Pancreas (tissue), 10 donors: ENCODE measurements at regions not wholly inside any gene's neighbourhood (a gene's known extent, or its start where the extent isn't known, plus 50 kb on each side); places are given as distances from the start of the nearest gene placed in this dataset.

Source experiments
- ATAC-seq, 4 donors: fragments of 200-7000 bp; cut with Tn5 transposase; one replicate each; pipeline versions ENCODE4 v1.8.0 to v1.9.1; 2020; ENCODE audit warnings: mild to moderate bottlenecking in 4 of 4, moderate library complexity in 4 of 4
- DNase-seq, 6 donors: peaks; one replicate each; pipeline ENCODE4 v3.0.0-alpha.2; 2020
- FAIRE-seq: peaks from 2 replicates; lab custom pipeline; 2012; peaks lifted over from hg19 to GRCh38; lab: Jason Lieb, UNC
- H3K27ac ChIP-seq, 4 donors: fragments of 200-600 bp; sonication (generic); 1 replicate in 3 of 4; 2 replicates in 1 of 4; pipeline versions ENCODE4 v1.5.0 to v1.8.0; 2020
- H3K27me3 ChIP-seq, 4 donors: fragments of 200-600 bp; one replicate each; pipeline ENCODE4 v1.8.0; 2021
- H3K36me3 ChIP-seq, 3 donors: fragments of 200-600 bp; sonication (generic) in 1 of 3; one replicate each; pipeline versions ENCODE4 v1.5.0 to v1.8.0; 2020 to 2021
- H3K4me1 ChIP-seq, 3 donors: fragments of 200-600 bp; one replicate each; pipeline ENCODE4 v1.8.0; 2021
- H3K4me3 ChIP-seq, 4 donors: fragments of 200-600 bp; sonication (generic) in 2 of 4; one replicate each; pipeline versions ENCODE4 v1.5.0 to v1.8.0; 2020 to 2021
- H3K9me3 ChIP-seq, 4 donors: fragments of 200-600 bp; one replicate each; pipeline ENCODE4 v1.8.0; 2021
- CTCF ChIP-seq, 4 donors: fragments of 200-600 bp; sonication (generic) in 3 of 4; IDR thresholded peaks; one replicate each; pipeline versions ENCODE4 v1.5.0 to v1.8.0; 2021; ENCODE audit warnings: antibody characterized with exemption in 4 of 4
- WGBS, 2 donors: extraction: QIAGEN DNeasy Blood & Tissue Kit; methylation state at CpG; one replicate each; pipeline ENCODE4 v1.1.7; 2013; 5-methylcytosine and 5-hydroxymethylcytosine counted together
- intact Hi-C, 3 donors: fragments of 100-400 bp; cut with DNase I; formaldehyde crosslinking; loops; one replicate each; pipeline versions ENCODE4 v1.11.1 to v1.14.2; 2022
- donor health status: healthy with polysubstance abuse.
- donor health status: DM: no; HTN: no; CAD: no; lungs with moderate emphysema.
- donor health status: DM: no; HTN: no; CAD: no.
- donor health status: control.
- donor health status: control.
- donor health status: Bipolar disorder and iron deficiency.
- donor health status: DM: yes; HTN: yes; CAD: no.
- donor health status: DM: no; HTN: no; CAD: no.
- donor health status: DM: no; HTN: no; CAD: no.
- donor health status: DM: yes; HTN: yes; CAD: no.

- no peaks in the 10 kb centered on the region for H3K27me3 ChIP-seq
- WGBS, 2 donors = 26% methylated on average over 10 of the region's 10 CpGs
- FAIRE-seq (peak; percentile 77), DNase-seq (peak in 3 of 6 donors; percentile 15 to 20 (median 18)), ATAC-seq (peak; percentile 66 to 78 (median 75))
- peaks cover 12 to 15% (median 14%) of the 10 kb centered on the region in 3 donors for H3K4me1 ChIP-seq
- no peak overlapping the region for H3K27ac ChIP-seq
- no peak overlapping the region for H3K4me3 ChIP-seq
- H3K9me3 ChIP-seq = no peaks in the 10 kb centered on the region
- intact Hi-C loops = loop anchor here in 1 of 3 donors (10.0 kb wide), 1 partner anchor 455 kb away; no protein-coding TSS in a partner anchor
- no peak for TF ChIP-seq CTCF (IDR thresholded peaks at IDR 0.05)
- no peaks in the 10 kb centered on the region for H3K36me3 ChIP-seq
Observed at GRCh38 chr13:74289861-74290773, 155.9 kb upstream of the KLF12 start.

- Histone ChIP-seq H3K27ac (no peak overlapping the region), H3K36me3 (no peaks in the 10 kb centered on the region), H3K9me3 (no peaks in the 10 kb centered on the region), H3K4me3 (no peak overlapping the region), H3K27me3 (no peaks in the 10 kb centered on the region), H3K4me1 (peaks cover 12 to 15% (median 14%) of the 10 kb centered on the region in 3 donors)
- 66 to 70% methylated on average over 7 of the region's 7 CpGs for WGBS, 2 donors
- TF ChIP-seq CTCF (IDR thresholded peaks at IDR 0.05) = no peak
- FAIRE-seq = no peak
- no peak for ATAC-seq
- intact Hi-C loops = loop anchor here in 1 of 3 donors (10.0 kb wide), 1 partner anchor 454 kb away; no protein-coding TSS in a partner anchor
- DNase-seq = no peak
Observed at GRCh38 chr13:74289107-74289506, 154.9 kb upstream of the KLF12 start.

GRCh38 chr13:74288361-74288911 lies 154.2 kb upstream of the KLF12 start:
- DNase-seq (peak in 4 of 6 donors; percentile 9 to 54 (median 28)), ATAC-seq (peak in 3 of 4 donors; percentile 11 to 56 (median 24)), FAIRE-seq (no peak)
- H3K27ac ChIP-seq = peak overlapping the region in 1 of 4 donors; percentile 2
- intact Hi-C loops = loop anchor here in 1 of 3 donors (10.0 kb wide), 1 partner anchor 454 kb away; no protein-coding TSS in a partner anchor
- H3K27me3 ChIP-seq = no peaks in the 10 kb centered on the region
- no peak for TF ChIP-seq CTCF (IDR thresholded peaks at IDR 0.05)
- no peaks in the 10 kb centered on the region for H3K36me3 ChIP-seq
- no peaks in the 10 kb centered on the region for H3K9me3 ChIP-seq
- WGBS, 2 donors = 31 to 34% methylated on average over 10 of the region's 10 CpGs
- peaks cover 12 to 15% (median 14%) of the 10 kb centered on the region in 3 donors for H3K4me1 ChIP-seq
- peak overlapping the region in 1 of 4 donors; percentile 3 for H3K4me3 ChIP-seq

GRCh38 chr13:74287724-74288169 lies 153.5 kb upstream of the KLF12 start:
- Histone ChIP-seq H3K27me3 (no peaks in the 10 kb centered on the region), H3K4me1 (peaks cover 12 to 15% (median 14%) of the 10 kb centered on the region in 3 donors), H3K9me3 (no peaks in the 10 kb centered on the region), H3K36me3 (no peaks in the 10 kb centered on the region), H3K4me3 (peak overlapping the region in 1 of 4 donors; percentile 3), H3K27ac (peak overlapping the region in 1 of 4 donors; percentile 2)
- intact Hi-C loops = loop anchor here in 1 of 3 donors (10.0 kb wide), 1 partner anchor 453 kb away; no protein-coding TSS in a partner anchor
- TF ChIP-seq CTCF (IDR thresholded peaks at IDR 0.05) = no peak
- ATAC-seq (peak; percentile 71 to 83 (median 78)), DNase-seq (peak; percentile 67 to 80 (median 78)), FAIRE-seq (no peak)
- 1 to 2% methylated on average over 4 of the region's 4 CpGs for WGBS, 2 donors
